SK-N-SH (cell line): ENCODE measurements at regions not wholly inside any gene's neighbourhood (a gene's known extent, or its start where the extent isn't known, plus 50 kb on each side); places are given as distances from the start of the nearest gene placed in this dataset.
A peak's percentile ranks its signal among the peaks of the same experiment; 100 is the strongest.

ENCODE experiments used
- CTCF ChIA-PET: fragments of 300-600, 350-600 bp; formaldehyde crosslinking; extraction: SDS; loops from one replicate; lab custom pipeline; 2021; lab: Yijun Ruan, JAX
- POLR2A ChIA-PET: fragments of 350-600 bp; sonication (Branson Sonifier 250); formaldehyde crosslinking; extraction: SDS; loops from one replicate; lab custom pipeline; 2020; ENCODE audit warnings: antibody characterized with exemption, inconsistent platforms; lab: Yijun Ruan, JAX
- DNase-seq: peaks from one replicate; pipeline ENCODE4 v3.0.0; 2012
- H2AFZ ChIP-seq: fragments of 200-600 bp; sonication (generic); 2 replicates; pipeline ENCODE4 v1.8.1; 2016; ENCODE audit warnings: antibody characterized with exemption, mild to moderate bottlenecking, low read depth
- H3F3A ChIP-seq: fragments of 200-600 bp; sonication (generic); replicated peaks from 2 replicates; pipeline ENCODE3; 2016; ENCODE audit warnings: antibody characterized with exemption, mild to moderate bottlenecking; ENCODE audit not compliant: insufficient read depth
- H3K27ac ChIP-seq, 2 experiments: fragments of 200-500 bp in 1 of 2; fragments of 200-600 bp in 1 of 2; sonication (Bioruptor generic) in 1 of 2; sonication (generic), shearing (Covaris generic) in 1 of 2; 2 replicates each; pipeline versions ENCODE4 v1.5.1 to v1.6.1; 2014 to 2016; ENCODE audit warnings: low read depth in 2 of 2, inconsistent platforms in 1 of 2, low read length in 1 of 2, mild to moderate bottlenecking in 1 of 2, mixed read lengths in 1 of 2
- H3K27me3 ChIP-seq: fragments of 200-600 bp; sonication (generic), shearing (Covaris generic); 2 replicates; pipeline ENCODE4 v1.6.1; 2016; ENCODE audit warnings: mixed run types; ENCODE audit not compliant: insufficient read depth
- H3K36me3 ChIP-seq, 2 experiments: fragments of 200-500 bp in 1 of 2; fragments of 200-600 bp in 1 of 2; sonication (Bioruptor generic) in 1 of 2; sonication (generic) in 1 of 2; replicated peaks in 1 of 2; 2 replicates each; pipeline versions ENCODE3 to v1.5.1; 2014 to 2016; ENCODE audit warnings: low read length in 1 of 2, mild to moderate bottlenecking in 1 of 2; ENCODE audit not compliant: insufficient read depth in 2 of 2, control insufficient read depth in 1 of 2
- H3K4me1 ChIP-seq, 2 experiments: fragments of 200-500 bp in 1 of 2; fragments of 200-600 bp in 1 of 2; sonication (Bioruptor generic) in 1 of 2; sonication (generic), shearing (Covaris generic) in 1 of 2; 2 replicates each; pipeline versions ENCODE4 v1.5.1 to v1.6.1; 2014 to 2016; ENCODE audit warnings: low read depth in 1 of 2, low read length in 1 of 2, mixed run types in 1 of 2; ENCODE audit not compliant: insufficient read depth in 2 of 2, control insufficient read depth in 1 of 2
- H3K4me2 ChIP-seq: fragments of 200-600 bp; sonication (generic), shearing (Covaris generic); 2 replicates; pipeline ENCODE4 v1.6.1; 2017; ENCODE audit warnings: mixed run types
- H3K4me3 ChIP-seq, 2 experiments: fragments of 200-500 bp in 1 of 2; fragments of 200-600 bp in 1 of 2; sonication (Bioruptor generic) in 1 of 2; sonication (generic), shearing (Covaris generic) in 1 of 2; 2 replicates each; pipeline versions ENCODE4 v1.5.1 to v1.8.1; 2014 to 2016; ENCODE audit warnings: low read depth in 2 of 2, inconsistent platforms in 1 of 2, low read length in 1 of 2, mild to moderate bottlenecking in 1 of 2, mixed read lengths in 1 of 2, moderate library complexity in 1 of 2
- H3K79me2 ChIP-seq: fragments of 200-600 bp; sonication (generic); 2 replicates; pipeline ENCODE4 v1.8.1; 2017; ENCODE audit warnings: mild to moderate bottlenecking; ENCODE audit not compliant: insufficient read depth
- H3K9ac ChIP-seq: fragments of 200-600 bp; sonication (generic); 2 replicates; pipeline ENCODE4 v1.6.1; 2017; ENCODE audit warnings: mixed run types
- H3K9me2 ChIP-seq: fragments of 200-600 bp; sonication (generic); 2 replicates; pipeline ENCODE4 v1.6.1; 2017; ENCODE audit warnings: mixed run types
- H3K9me3 ChIP-seq: fragments of 200-600 bp; sonication (generic); 2 replicates; pipeline ENCODE4 v1.6.1; 2017; ENCODE audit warnings: mixed run types, mild to moderate bottlenecking, moderate library complexity
- H4K20me1 ChIP-seq: fragments of 200-600 bp; sonication (generic); 2 replicates; pipeline ENCODE4 v1.6.1; 2017; ENCODE audit warnings: mild to moderate bottlenecking, mixed run types; ENCODE audit not compliant: insufficient read depth
- CTCF ChIP-seq: fragments of 200-600 bp; sonication (generic); IDR thresholded peaks from 2 replicates; pipeline ENCODE4 v1.6.1; 2017; ENCODE audit warnings: antibody characterized with exemption, mild to moderate bottlenecking, moderate library complexity
- EZH2phosphoT487 ChIP-seq: fragments of 200-600 bp; sonication (generic); IDR thresholded peaks from 2 replicates; pipeline ENCODE4 v1.6.1; 2017; ENCODE audit warnings: low read depth, mixed run types, mild to moderate bottlenecking, antibody characterized with exemption, moderate library complexity, borderline replicate concordance
- FOXJ3 ChIP-seq: sonication (generic); formaldehyde crosslinking; IDR thresholded peaks from 2 replicates; pipeline ENCODE4 v1.5.1; 2020; ENCODE audit warnings: mild to moderate bottlenecking, missing genetic modification reagents
- FOXM1 ChIP-seq: IDR thresholded peaks from 2 replicates; pipeline ENCODE4 v1.4.0; 2012; ENCODE audit warnings: low read depth, mild to moderate bottlenecking
- IRF3 ChIP-seq: fragments of 150-350 bp; IDR thresholded peaks from 2 replicates; pipeline ENCODE4 v1.6.1; 2016; ENCODE audit warnings: mild to moderate bottlenecking, low read depth, low read length
- JUND ChIP-seq: IDR thresholded peaks from 2 replicates; pipeline ENCODE4 v1.4.0; 2012
- MEF2A ChIP-seq: IDR thresholded peaks from 2 replicates; pipeline ENCODE4 v1.4.0; 2012; ENCODE audit warnings: low read depth, borderline replicate concordance
- POLR2AphosphoS5 ChIP-seq: IDR thresholded peaks from 2 replicates; pipeline ENCODE4 v1.6.1; 2012; ENCODE audit warnings: low read depth, low read length
- RAD21 ChIP-seq: IDR thresholded peaks from 2 replicates; pipeline ENCODE4 v1.6.1; 2012; ENCODE audit warnings: mild to moderate bottlenecking, low read length
- RCOR1 ChIP-seq: fragments of 150-350 bp; IDR thresholded peaks from 2 replicates; pipeline ENCODE4 v1.6.1; 2017; ENCODE audit warnings: antibody characterized with exemption, low read length
- RFX5 ChIP-seq: IDR thresholded peaks from 2 replicates; pipeline ENCODE4 v1.6.1; 2012; ENCODE audit warnings: mild to moderate bottlenecking, improper control_type of control experiment, low read length
- RXRA ChIP-seq: IDR thresholded peaks from 2 replicates; pipeline ENCODE4 v1.4.0; 2012; ENCODE audit warnings: low read depth, mild to moderate bottlenecking, borderline replicate concordance
- SIN3A ChIP-seq: IDR thresholded peaks from 2 replicates; pipeline ENCODE4 v1.6.1; 2012; ENCODE audit warnings: low read depth, mild to moderate bottlenecking, low read length, moderate library complexity, borderline replicate concordance
- TCF12 ChIP-seq: IDR thresholded peaks from 2 replicates; pipeline ENCODE4 v1.4.0; 2012
- TEAD4 ChIP-seq: IDR thresholded peaks from 2 replicates; pipeline ENCODE4 v1.4.0; 2012; ENCODE audit warnings: mild to moderate bottlenecking, borderline replicate concordance; ENCODE audit not compliant: insufficient read depth
- YY1 ChIP-seq: IDR thresholded peaks from 2 replicates; pipeline ENCODE4 v1.4.0; 2012; ENCODE audit warnings: low read depth, mild to moderate bottlenecking
- ZBTB33 ChIP-seq: IDR thresholded peaks from 2 replicates; pipeline ENCODE4 v1.4.0; 2012; ENCODE audit warnings: low read depth, borderline replicate concordance
- WGBS: methylation state at CpG from one replicate; pipeline ENCODE4 v1.1.6; 2017; ENCODE audit warnings: low lambda C conversion rate; 5-methylcytosine and 5-hydroxymethylcytosine counted together
- TF ChIP-seq, protein P1 (sequence below): IDR thresholded peaks from 2 replicates; pipeline ENCODE4 v1.4.0; 2012; ENCODE audit warnings: low read depth

GRCh38 chr5:23405316-23406068, 101.9 kb upstream of the PRDM9 start:
- H3K4me3 ChIP-seq: no peak overlapping the region
- POLR2A ChIA-PET: interaction anchor here (0.6 kb wide), 1 partner anchor 109 kb away, joined by 3 read pairs; no protein-coding TSS in a partner anchor
- no peaks in the 10 kb centered on the region for H3K4me1 ChIP-seq
- no peaks in the 10 kb centered on the region for H3K79me2 ChIP-seq
- no peak overlapping the region for H2AFZ ChIP-seq
- H3K9me3 ChIP-seq: no peaks in the 10 kb centered on the region
- no peak for DNase-seq
- no peaks in the 10 kb centered on the region for H3K27me3 ChIP-seq
- no peak overlapping the region for H3K9ac ChIP-seq
- H4K20me1 ChIP-seq: no peaks in the 10 kb centered on the region
- H3K36me3 ChIP-seq: no peaks in the 10 kb centered on the region
- H3F3A ChIP-seq: no peaks in the 10 kb centered on the region
- H3K4me2 ChIP-seq: no peak overlapping the region
- H3K9me2 ChIP-seq: no peaks in the 10 kb centered on the region
- TF ChIP-seq CTCF: peak; percentile 19; the same call in 1 of the 2 replicates
- no peak for TF ChIP-seq TCF12
- CTCF ChIA-PET: no interaction called here
- H3K27ac ChIP-seq: no peak overlapping the region
- 7% methylated on average over 3 of the region's 3 CpGs for WGBS

DNA sequence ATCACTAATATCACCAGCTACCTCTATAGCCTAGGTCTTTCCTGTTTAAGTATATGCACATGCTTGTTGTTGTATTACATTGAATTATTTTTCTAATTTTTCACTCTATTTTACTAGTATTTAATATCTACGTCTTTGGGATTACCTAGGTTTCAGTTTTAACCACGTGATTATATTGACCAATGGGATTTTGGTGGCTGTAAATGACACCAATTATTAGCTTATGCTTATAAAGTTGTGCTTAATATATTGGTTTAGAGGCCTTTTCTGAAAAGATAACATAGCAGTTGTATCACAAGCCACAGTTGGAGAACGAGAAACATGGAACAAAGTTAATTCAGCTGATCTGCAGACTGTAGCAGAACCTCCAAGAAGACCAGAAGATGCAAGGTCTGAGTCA, 104.8 kb upstream of the PRDM9 start:
- H3K36me3 ChIP-seq: no peaks in the 10 kb centered on the region
- H3K79me2 ChIP-seq: no peaks in the 10 kb centered on the region
- H4K20me1 ChIP-seq: no peaks in the 10 kb centered on the region
- no peaks in the 10 kb centered on the region for H3K9me3 ChIP-seq
- H3K4me2 ChIP-seq: no peak overlapping the region
- POLR2A ChIA-PET: no interaction called here
- no peaks in the 10 kb centered on the region for H3K9me2 ChIP-seq
- H3K9ac ChIP-seq: no peak overlapping the region
- CTCF ChIA-PET: interaction anchor here (0.7 kb wide), 1 partner anchor 11 kb away, joined by 3 read pairs; no protein-coding TSS in a partner anchor
- no peaks in the 10 kb centered on the region for H3K27me3 ChIP-seq
- H3F3A ChIP-seq: no peaks in the 10 kb centered on the region
- no peak overlapping the region for H3K27ac ChIP-seq
- WGBS: 3% methylated on average over 3 of the region's 3 CpGs
- H2AFZ ChIP-seq: no peak overlapping the region
- H3K4me3 ChIP-seq: no peak overlapping the region
- no peak for DNase-seq
- H3K4me1 ChIP-seq: no peaks in the 10 kb centered on the region
- TF ChIP-seq JUND (no peak), YY1 (no peak), FOXJ3 (CRISPR knock-in tag) (no peak), TEAD4 (no peak), MEF2A (no peak), EZH2phosphoT487 (no peak), CTCF (no peak), ZBTB33 (no peak), SIN3A (no peak), IRF3 (no peak), FOXM1 (no peak), RFX5 (no peak), RAD21 (no peak), RXRA (no peak), RCOR1 (no peak), POLR2AphosphoS5 (no peak)
- TF ChIP-seq, protein P1, sequence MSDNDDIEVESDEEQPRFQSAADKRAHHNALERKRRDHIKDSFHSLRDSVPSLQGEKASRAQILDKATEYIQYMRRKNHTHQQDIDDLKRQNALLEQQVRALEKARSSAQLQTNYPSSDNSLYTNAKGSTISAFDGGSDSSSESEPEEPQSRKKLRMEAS: no peak
